B cell (primary cell): ENCODE measurements at regions not wholly inside any gene's neighbourhood (a gene's known extent, or its start where the extent isn't known, plus 50 kb on each side); places are given as distances from the start of the nearest gene placed in this dataset.

Experiments used
- ATAC-seq: fragments of 200-7000 bp; cut with Tn5 transposase; one replicate; pipeline ENCODE4 v1.10.0; 2021; ENCODE audit warnings: low read depth, mild to moderate bottlenecking, moderate number of reproducible peaks, moderate library complexity
- CTCF ChIA-PET: fragments of 350-600 bp; sonication (Branson Sonifier 250); formaldehyde crosslinking; loops from one replicate; lab custom pipeline; 2021; ENCODE audit warnings: antibody characterized with exemption, inconsistent platforms; lab: Charles Lee
- POLR2A ChIA-PET: fragments of 350-600 bp; sonication (Branson Sonifier 250); formaldehyde crosslinking; loops from one replicate; lab custom pipeline; 2021; ENCODE audit warnings: antibody characterized with exemption; lab: Charles Lee
- DNase-seq: peaks from one replicate; pipeline ENCODE4 v3.0.0; 2013
- H2AFZ ChIP-seq: 2 replicates; pipeline ENCODE4 v1.6.1; 2012; ENCODE audit warnings: mild to moderate bottlenecking, low read depth, low read length; ENCODE audit not compliant: insufficient read depth, poor library complexity, severe bottlenecking
- H3K27ac ChIP-seq, 2 donors: 1 replicate in 1 of 2; 2 replicates in 1 of 2; pipeline ENCODE4 v1.5.1; 2012 to 2013; ENCODE audit warnings: low read length in 2 of 2, mild to moderate bottlenecking in 2 of 2, moderate library complexity in 1 of 2
- H3K27me3 ChIP-seq, 4 experiments: fragments of 200-600 bp in 1 of 4; sonication (generic) in 1 of 4; replicated peaks in 1 of 4; 1 replicate in 2 of 4; 2 replicates in 2 of 4; pipeline versions ENCODE4 v1.6.1 to v1.7.0; 2013 to 2016; ENCODE audit warnings: low read length in 3 of 4, mild to moderate bottlenecking in 2 of 4, mixed read lengths in 1 of 4, moderate library complexity in 1 of 4; ENCODE audit not compliant: insufficient read depth in 4 of 4, control insufficient read depth in 3 of 4; ENCODE audit errors: control extremely low read depth in 1 of 4
- H3K36me3 ChIP-seq, 2 experiments: replicated peaks in 1 of 2; 1 replicate in 1 of 2; 2 replicates in 1 of 2; pipeline versions ENCODE4 v1.6.1 to v1.7.1; 2013; ENCODE audit warnings: low read length in 1 of 2; ENCODE audit not compliant: insufficient read depth in 2 of 2, control insufficient read depth in 1 of 2; ENCODE audit errors: control extremely low read depth in 1 of 2, extremely low read depth in 1 of 2
- H3K4me1 ChIP-seq, 2 donors: fragments of 200-600 bp in 1 of 2; sonication (generic) in 1 of 2; 1 replicate in 1 of 2; 2 replicates in 1 of 2; pipeline versions ENCODE4 v1.5.1 to v1.6.1; 2013 to 2017; ENCODE audit warnings: low read length in 2 of 2; ENCODE audit not compliant: control insufficient read depth in 2 of 2, insufficient read depth in 2 of 2
- H3K4me2 ChIP-seq: replicated peaks from 2 replicates; pipeline ENCODE3; 2012; ENCODE audit warnings: mild to moderate bottlenecking, low read depth, low read length; ENCODE audit not compliant: poor library complexity, severe bottlenecking
- H3K4me3 ChIP-seq, 5 experiments: fragments of 200-600 bp in 1 of 5; sonication (generic) in 1 of 5; 1 replicate in 3 of 5; 2 replicates in 2 of 5; pipeline versions ENCODE4 v1.5.1 to v1.7.0; 2011 to 2016; ENCODE audit warnings: low read length in 4 of 5, mild to moderate bottlenecking in 4 of 5, low read depth in 2 of 5, control low read depth in 1 of 5, moderate library complexity in 1 of 5; ENCODE audit not compliant: insufficient read depth in 1 of 5; ENCODE audit errors: control extremely low read depth in 1 of 5, extremely low read depth in 1 of 5
- H3K79me2 ChIP-seq: fragments of 200-600 bp; sonication (generic); one replicate; pipeline ENCODE4 v1.6.0; 2016; ENCODE audit warnings: low read length; ENCODE audit not compliant: control insufficient read depth, insufficient read depth
- H3K9ac ChIP-seq: fragments of 200-600 bp; sonication (generic); 2 replicates; pipeline ENCODE4 v1.6.1; 2017; ENCODE audit warnings: mild to moderate bottlenecking, low read length, moderate library complexity
- H3K9me3 ChIP-seq, 3 donors: one replicate each; pipeline versions ENCODE4 v1.6.1 to v1.7.1; 2013; ENCODE audit warnings: low read length in 2 of 3; ENCODE audit not compliant: control insufficient read depth in 2 of 3, insufficient read depth in 1 of 3; ENCODE audit errors: control extremely low read depth in 1 of 3
- H4K20me1 ChIP-seq: 2 replicates; pipeline ENCODE4 v1.6.0; 2012; ENCODE audit warnings: mild to moderate bottlenecking, low read length; ENCODE audit not compliant: insufficient read depth, control insufficient read depth, poor library complexity, severe bottlenecking
- H3K27ac Mint-ChIP-seq: one replicate; pipeline ENCODE4 v1.8.0; 2021; ENCODE audit warnings: mixed read lengths
- H3K27me3 Mint-ChIP-seq: one replicate; pipeline ENCODE4 v1.8.0; 2021; ENCODE audit warnings: mixed read lengths
- H3K4me1 Mint-ChIP-seq: one replicate; pipeline ENCODE4 v1.8.0; 2021; ENCODE audit warnings: mixed read lengths
- H3K4me3 Mint-ChIP-seq: one replicate; pipeline ENCODE4 v1.8.0; 2021; ENCODE audit warnings: mixed read lengths
- H3K9me3 Mint-ChIP-seq: one replicate; pipeline ENCODE4 v1.8.0; 2022; ENCODE audit warnings: mixed read lengths; ENCODE audit not compliant: insufficient read depth
- CTCF ChIP-seq: fragments of 200-600 bp; IDR thresholded peaks from one replicate; pipeline ENCODE4 v1.8.0; 2022; ENCODE audit warnings: antibody characterized with exemption, mild to moderate bottlenecking
- EZH2 ChIP-seq: IDR thresholded peaks from 2 replicates; pipeline ENCODE4 v1.6.1; 2012; ENCODE audit warnings: borderline replicate concordance, low read depth, mild to moderate bottlenecking, moderate library complexity, low read length; ENCODE audit not compliant: insufficient read depth, poor library complexity, severe bottlenecking
- WGBS: methylation state at CpG from one replicate; pipeline ENCODE4 v1.1.5; 2013; ENCODE audit warnings: missing lambda C conversion rate; ENCODE audit not compliant: insufficient coverage; 5-methylcytosine and 5-hydroxymethylcytosine counted together
- intact Hi-C: fragments of 100-400 bp; cut with micrococcal nuclease; formaldehyde crosslinking; loops from one replicate; pipeline ENCODE4 v1.10.0; 2022

DNA sequence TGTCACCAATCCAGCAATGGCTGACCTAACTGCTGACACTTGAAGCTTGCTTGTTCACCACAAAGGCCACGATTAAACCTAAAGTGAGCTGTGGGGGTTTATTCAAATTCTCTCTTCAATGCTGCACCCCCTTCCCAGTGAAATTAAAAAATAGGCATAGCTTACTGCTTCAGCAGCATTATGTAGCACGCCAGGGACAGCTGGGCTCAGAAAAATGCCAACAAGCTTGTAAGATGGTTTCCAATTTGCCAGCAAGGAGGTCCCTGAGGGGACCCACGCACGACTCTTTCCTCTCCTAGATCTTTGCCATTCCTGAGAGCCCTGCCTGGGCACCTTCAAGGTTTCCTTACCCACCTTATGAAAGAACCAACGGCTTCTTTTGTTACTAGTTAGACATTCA lies 113.5 kb upstream of the CDH4 start:
- peaks cover 0 to 6% (median 1%) of the 10 kb centered on the region in 3 donors for H3K9me3 ChIP-seq
- Mint-ChIP-seq H3K9me3 (peaks cover 5% of the 10 kb centered on the region), H3K4me3 (no peak overlapping the region), H3K4me1 (no peaks in the 10 kb centered on the region), H3K27ac (no peak overlapping the region), H3K27me3 (no peaks in the 10 kb centered on the region)
- no peak overlapping the region for H3K27ac ChIP-seq
- POLR2A ChIA-PET: no interaction called here
- DNase-seq (no peak), ATAC-seq (no peak)
- no peaks in the 10 kb centered on the region for H3K27me3 ChIP-seq
- H3K4me1 ChIP-seq: no peaks in the 10 kb centered on the region
- H4K20me1 ChIP-seq: no peaks in the 10 kb centered on the region
- no peak overlapping the region for H3K4me3 ChIP-seq
- H2AFZ ChIP-seq: no peak overlapping the region
- no peaks in the 10 kb centered on the region for H3K36me3 ChIP-seq
- no peaks in the 10 kb centered on the region for H3K79me2 ChIP-seq
- intact Hi-C loops: no loop called here
- H3K4me2 ChIP-seq: no peak overlapping the region
- TF ChIP-seq CTCF: no peak
- TF ChIP-seq EZH2: no peak
- no peak overlapping the region for H3K9ac ChIP-seq
- WGBS: 71% methylated on average over 4 of the region's 5 CpGs
- CTCF ChIA-PET: no interaction called here

GRCh38 chr20:61139031-61139430 lies 113.0 kb upstream of the CDH4 start:
- Histone ChIP-seq H3K27ac (no peak overlapping the region), H3K4me3 (no peak overlapping the region), H3K4me1 (no peaks in the 10 kb centered on the region), H3K9ac (no peak overlapping the region), H2AFZ (no peak overlapping the region), H4K20me1 (no peaks in the 10 kb centered on the region), H3K27me3 (no peaks in the 10 kb centered on the region), H3K79me2 (no peaks in the 10 kb centered on the region), H3K36me3 (no peaks in the 10 kb centered on the region), H3K4me2 (no peak overlapping the region), H3K9me3 (peaks cover 0 to 6% (median 2%) of the 10 kb centered on the region in 3 donors)
- no peak for DNase-seq
- H3K27ac Mint-ChIP-seq: no peak overlapping the region
- H3K27me3 Mint-ChIP-seq: no peaks in the 10 kb centered on the region
- no peak for TF ChIP-seq CTCF
- no peak for TF ChIP-seq EZH2
- H3K9me3 Mint-ChIP-seq: peaks cover 7% of the 10 kb centered on the region
- no peak for ATAC-seq
- ChIA-PET POLR2A (no interaction called here), CTCF (no interaction called here)
- WGBS: 89% methylated on average over 3 of the region's 4 CpGs
- no peak overlapping the region for H3K4me3 Mint-ChIP-seq
- H3K4me1 Mint-ChIP-seq: no peaks in the 10 kb centered on the region
- intact Hi-C loops: no loop called here
